ENCODE measurements at regions not wholly inside any gene's neighbourhood (a gene's known extent, or its start where the extent isn't known, plus 50 kb on each side); places are given as distances from the start of the nearest gene placed in this dataset.
"Not testable (repeated sequence)": the region's sequence is repeated elsewhere in the genome, so short reads cannot be mapped to it uniquely, and the experiment has no call there.

DNA sequence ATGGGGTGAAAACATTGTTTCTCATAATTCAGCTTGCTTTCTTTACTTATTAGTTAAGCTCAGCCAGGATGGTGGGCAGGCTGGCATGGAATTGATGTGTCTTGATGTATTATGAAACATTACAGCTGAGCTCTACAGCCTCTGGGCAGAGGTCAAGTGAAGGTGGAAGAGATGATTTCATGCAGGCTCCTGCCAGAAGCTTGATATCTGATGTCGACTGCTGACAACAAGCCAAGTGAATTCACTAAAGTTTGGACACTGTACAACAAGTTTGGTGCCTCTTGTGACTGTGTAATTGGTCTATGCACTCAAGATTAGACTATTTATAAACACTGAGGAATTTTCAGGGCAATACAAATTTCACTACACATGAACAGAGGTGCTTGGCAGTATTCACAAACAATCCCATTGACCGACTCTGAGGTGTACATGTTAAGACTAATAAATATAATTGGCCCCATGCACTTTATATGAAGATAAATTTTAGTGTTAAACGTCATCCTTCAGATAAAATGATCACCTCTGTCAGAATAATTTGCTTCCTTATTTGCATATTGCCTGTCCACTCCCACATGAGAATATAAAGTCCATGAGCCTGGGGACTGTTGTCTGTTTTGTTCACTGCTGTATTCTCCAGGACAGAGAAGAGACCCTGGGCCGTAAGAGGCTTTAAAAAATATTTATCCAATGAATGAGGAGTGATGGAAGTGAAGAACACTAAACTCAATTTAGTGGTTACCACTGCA lies 612.2 kb downstream of the IQCM start:
- ATAC-seq, result no peak

DNA sequence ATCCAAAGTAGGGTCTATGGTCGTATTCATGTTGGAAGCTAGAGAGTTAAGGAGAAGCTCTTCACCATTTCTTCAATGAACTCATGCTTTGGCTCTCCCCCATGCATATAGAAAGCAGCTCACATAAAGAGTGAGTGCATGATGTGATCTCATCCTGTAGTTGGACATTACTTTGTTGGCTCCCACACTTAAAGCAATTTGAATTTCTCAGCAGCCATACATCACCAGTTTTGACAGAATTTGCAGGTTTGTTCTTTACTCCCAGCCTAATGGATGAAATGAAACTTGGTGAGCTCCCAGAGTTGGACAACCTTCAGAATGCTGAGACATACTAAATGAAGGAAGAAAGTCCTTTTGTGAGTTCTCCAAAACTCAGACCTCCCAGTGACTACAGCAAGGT lies 613.5 kb downstream of the IQCM start:
- ATAC-seq, result no peak

DNA sequence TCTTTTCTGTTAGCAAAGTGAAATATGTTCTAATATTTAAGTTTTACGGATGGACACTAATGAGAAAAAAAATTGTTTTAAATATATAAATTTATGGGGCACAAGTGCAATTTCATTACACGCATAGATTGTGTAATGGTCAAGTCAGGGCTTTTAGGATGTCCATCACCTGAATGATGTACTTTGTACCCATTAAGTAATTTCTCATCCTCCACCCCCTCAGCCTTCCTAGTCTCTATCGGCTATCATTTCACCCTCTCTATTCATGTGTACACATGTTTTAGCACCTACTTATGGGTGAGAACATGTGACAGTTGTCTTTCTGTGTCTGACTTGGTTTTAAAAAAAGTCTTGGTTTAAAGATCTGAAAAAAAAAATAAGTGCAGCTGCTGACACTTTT lies 616.0 kb downstream of the IQCM start:
- ATAC-seq, result no peak

DNA sequence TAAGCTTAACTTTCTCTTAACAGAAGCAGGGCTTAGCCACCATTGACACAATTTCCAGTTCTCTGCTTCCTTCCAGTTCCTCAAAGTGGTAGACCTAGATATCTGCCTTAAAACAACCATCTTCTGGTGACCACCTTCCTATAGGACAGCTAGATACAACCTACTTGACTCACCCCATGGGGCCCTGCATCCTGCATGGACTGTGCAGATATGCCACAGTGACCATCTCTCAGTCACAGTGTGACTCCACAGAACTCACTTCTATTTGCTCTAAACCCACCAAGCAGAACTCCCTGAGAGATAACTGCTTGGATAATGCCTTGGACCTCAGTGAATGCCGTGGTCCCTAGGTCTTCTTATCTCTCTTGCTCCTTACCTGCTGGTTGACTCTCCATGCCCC lies 621.6 kb downstream of the IQCM start:
- ATAC-seq, result no peak

DNA sequence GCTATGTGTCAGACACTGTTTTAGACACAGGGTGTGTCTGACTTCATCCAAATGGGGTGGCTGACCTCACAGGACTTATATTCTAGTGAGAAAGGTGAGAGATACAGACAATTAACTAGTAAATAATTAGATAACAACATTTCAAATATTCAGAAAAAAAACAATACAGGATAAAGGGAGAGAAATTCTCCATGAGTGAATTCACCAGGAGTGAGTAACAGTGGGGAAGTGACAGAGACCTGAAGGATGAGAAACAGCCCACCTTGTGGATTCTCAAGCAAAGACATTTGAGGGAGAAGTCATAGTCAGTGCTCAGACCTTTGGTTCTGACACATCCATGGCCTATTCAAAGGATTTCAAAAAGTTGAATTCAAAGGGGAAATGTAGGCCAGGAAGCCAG lies 627.9 kb downstream of the IQCM start:
- ATAC-seq, result no peak

DNA sequence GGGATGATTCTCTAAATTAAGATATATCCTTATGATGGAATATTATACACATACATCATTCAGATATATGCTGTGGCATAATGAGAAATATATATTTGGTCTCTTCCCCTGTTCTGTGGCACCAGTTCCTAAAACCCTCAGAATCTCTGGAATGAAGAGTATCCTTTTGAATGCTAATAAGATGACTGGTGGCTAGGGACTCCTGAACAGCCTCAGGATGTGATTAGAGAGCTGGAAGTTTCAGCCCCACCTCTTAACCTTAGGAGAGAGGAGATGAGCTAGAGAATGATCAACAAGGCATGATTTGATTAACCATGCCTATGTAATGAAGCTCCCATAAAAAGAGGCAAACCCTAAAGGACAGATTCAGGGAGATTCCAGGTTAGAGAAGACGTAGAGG lies 632.0 kb downstream of the IQCM start:
- ATAC-seq, result no peak

DNA sequence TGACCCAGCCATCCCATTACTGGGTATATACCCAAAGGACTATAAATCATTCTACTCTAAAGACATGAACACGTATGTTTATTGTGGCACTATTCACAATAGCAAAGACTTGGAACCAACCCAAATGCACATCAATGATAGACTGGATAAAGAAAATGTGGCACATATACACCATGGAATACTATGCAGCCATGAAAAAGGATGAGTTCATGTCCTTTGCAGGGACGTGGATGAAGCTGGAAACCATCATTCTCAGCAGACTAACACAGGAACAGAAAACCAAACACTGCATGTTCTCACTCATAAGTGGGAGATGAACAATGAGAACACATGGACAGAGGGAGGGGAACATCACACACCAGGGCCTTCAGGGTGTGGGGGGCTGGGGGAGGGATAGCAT lies 634.2 kb downstream of the IQCM start:
- ATAC-seq, result not testable (repeated sequence)

DNA sequence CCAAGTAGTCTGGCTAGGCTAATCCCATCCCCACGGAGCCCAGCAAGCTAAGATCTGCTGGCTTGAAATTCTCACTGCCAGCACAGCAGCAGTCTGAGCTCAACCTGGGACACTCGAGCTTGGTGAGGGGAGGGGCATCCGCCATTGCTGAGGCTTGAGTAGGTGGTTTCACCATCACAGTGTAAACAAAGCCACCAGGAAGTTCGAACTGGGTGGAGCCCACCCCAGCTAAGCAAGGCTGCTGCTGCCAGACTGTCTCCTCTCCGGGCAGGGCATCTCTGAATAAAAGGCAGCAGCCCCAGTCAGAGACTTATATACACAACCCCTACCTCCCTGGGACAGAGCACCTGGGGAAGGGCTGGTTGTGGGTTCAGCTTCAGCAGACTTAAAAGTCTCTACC lies 639.6 kb downstream of the IQCM start:
- no peak for ATAC-seq

DNA sequence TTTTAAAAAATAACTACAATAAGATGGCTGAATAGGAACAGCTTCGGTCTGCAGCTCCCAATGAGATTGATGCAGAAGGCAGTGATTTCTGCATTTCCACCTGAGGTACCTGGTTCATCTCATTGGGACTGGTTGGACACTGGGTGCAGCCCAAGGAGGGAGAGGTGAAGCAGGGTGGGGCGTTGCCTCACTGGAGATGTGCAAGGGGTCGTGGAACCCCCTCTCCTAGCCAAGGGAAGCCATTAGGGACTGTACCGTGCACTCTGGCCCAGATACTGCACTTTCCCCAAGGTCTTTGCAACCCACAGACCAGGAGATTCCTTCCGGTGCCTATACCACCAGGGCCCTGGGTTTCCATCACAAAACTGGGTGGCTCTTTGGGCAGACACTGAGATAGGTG lies 640.1 kb downstream of the IQCM start:
- ATAC-seq, result no peak

DNA sequence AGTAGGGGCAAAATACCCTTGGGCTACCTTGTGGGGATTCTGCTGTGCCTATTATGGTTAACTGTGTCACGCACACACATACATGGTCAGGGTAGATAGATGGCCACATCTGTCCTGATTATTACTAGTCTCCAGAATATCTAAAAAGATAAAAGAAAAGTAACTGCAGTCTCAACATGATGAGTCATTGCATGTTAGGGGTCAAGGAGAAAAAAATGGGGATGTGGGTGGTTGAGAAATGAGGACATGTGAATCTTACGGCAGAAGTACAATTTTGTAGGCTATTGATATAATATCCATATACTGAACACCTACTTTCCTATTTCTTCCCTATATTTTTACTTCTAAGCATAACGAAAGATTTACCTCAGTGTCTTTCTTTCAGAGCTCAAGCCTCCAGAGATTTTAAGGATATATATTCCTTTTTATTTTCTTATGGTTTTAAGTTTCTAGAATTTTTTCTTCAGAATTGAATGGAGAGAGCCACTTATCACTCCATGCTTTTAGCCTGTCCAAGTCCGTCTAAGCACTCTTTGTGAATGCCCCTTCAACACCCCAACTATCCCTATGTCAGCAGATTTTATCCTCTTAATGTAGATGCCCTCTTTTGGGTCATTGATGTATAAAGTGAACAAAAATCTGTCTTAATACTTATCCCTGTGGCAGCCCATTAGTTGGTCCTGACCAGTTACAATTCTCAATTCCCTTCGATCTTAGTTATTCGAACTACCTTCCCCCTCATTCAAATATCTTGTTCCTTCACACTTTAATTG lies 642.2 kb downstream of the IQCM start:
- ATAC-seq, result no peak

DNA sequence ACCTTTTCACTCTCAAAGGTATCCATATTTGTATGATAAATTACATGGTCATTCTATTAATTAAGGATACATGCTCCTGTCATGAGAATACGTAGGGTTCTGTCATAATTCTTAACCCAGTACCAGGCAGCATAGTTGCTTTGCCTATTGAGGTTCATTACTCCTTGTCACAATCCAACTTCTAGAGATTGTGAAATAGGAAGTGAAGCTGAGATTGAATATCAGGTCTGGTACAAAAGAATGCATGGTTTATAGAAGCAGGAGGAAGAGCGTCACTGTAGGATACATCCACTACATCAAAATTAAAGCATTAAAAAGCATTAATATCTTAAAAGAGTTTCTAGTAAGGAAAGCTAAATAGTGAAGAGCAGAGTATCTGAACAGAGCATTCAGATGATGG lies 647.0 kb downstream of the IQCM start:
- ATAC-seq, result no peak

DNA sequence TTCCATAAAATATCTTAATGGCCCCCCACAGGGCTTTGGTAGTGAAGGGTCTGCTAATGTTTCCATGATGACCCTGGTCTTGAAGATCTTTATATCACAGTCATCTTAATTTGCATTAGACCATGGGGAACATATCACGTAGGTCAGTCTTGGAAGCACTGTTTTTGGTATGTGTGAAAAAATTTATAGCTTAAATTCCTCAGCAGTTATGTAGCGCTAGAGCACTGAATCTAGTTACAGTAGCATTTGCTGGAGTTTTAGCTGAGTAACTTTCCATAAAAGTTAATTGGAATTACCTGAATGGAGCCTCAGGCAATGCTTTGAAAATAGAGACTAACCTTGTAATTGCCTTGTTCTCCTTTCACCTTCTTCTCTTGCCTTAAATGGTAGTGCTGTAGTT lies 648.8 kb downstream of the IQCM start:
- ATAC-seq, result no peak

DNA sequence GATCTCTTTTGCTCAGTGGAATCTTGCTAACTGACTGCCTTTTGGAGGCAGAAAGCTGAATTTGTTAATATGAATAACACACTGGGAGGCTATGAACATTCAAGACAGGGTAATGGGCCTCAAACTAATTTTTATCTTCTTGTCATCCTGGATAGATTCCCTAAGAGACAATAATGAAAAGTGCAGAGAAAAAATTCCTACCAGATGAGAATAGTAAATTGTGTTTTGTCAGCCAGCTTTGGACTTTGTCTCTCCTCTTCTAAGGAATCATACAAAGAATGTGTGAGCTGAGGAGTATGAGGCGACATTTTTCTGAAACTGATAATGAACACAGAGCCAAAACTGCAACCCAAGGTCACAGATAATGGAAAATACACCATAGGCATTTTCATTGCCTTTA lies 649.3 kb downstream of the IQCM start:
- no peak for ATAC-seq

DNA sequence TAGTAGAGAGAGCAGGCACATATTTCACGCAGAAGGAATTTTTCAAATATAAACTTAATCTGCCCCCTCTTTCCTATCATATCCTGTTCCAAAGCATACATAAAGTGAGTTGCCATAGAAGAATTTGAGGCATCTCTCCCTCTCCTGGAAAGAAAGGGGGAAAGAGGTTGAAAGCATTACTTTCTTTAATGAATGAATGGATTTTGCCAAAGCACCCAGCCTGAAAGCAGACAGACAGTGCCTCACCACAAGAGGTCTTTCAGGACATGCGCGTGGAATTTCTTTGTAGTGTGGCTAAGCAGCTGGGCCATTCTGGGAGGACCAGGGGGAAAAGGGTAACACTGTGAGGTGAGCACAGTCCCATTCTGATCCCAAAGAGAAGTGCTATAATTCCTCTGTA lies 651.4 kb downstream of the IQCM start:
- ATAC-seq, result no peak

DNA sequence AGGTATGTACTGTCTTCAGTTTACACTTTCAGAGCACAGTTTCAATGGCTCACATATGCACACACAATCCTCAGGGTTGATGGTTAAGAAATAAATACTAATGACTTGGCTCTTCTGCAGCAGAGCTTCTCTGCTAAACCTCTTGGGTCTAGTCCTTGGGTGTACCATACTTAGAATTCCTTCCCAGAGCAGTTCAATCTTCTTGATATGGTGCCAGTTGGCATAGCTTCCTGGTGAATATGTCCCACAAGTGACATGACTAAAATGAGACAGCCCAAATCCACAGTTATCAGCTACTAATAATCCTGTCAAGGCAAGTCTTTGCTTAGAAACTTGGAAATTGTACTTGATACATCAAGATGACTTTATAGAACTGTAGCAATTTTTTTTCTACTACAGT lies 654.4 kb downstream of the IQCM start:
- no peak for ATAC-seq

DNA sequence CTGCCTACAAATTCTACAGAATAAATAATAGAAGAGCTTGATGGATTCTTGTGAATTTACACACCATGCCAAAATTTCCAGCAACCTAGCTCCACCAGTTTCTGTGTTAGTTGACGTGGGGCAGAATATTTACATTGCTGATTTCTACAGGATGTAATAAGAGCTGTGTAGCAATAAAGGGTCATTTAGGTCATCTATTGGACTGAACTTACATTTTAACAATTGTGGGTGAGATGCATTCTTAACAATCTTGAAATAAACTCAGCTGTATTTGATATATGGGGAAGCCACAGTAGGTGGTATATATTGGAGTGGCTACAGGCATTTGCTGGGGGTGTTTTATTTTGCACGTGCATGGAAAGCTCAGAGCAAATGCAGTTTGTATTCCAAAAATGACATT lies 655.3 kb downstream of the IQCM start:
- no peak for ATAC-seq

DNA sequence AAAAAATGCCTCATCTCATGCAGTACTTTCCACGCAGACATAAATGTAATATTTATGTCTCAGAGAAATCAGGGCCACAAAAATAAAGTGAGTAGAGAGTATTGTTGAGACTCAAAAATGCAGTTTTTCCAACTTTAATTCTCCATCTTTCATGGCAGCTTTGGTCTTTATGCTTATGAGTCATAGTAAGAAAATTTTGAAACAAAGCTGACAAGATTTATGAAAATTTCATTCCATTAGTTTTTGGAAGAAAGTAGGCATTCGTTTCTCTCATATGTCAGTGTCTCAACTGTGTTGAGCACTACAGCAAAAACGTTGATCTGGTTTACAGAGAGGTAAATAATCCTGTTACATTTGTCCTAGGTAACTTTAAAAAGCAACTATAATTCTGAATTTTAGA lies 656.8 kb downstream of the IQCM start:
- no peak for ATAC-seq

DNA sequence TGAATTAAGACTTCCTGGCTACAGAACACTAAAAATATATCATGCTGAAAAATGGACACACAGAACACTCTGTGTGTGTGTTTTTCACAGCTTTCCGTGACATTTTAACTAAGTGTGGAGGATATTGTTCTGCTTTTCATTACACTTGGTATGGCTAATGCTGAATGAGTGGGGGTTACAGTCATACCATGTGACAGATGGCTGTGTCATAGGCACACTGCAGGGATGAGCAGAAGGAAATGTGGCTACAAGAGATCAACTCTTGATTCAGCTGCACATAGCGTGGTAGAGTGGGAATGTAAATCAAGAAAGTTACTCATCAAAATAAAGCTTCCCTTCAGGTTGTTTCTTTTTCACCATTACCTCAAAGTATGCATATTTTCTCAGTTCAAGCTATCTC lies 669.8 kb downstream of the IQCM start:
- ATAC-seq, result peak; percentile 47

DNA sequence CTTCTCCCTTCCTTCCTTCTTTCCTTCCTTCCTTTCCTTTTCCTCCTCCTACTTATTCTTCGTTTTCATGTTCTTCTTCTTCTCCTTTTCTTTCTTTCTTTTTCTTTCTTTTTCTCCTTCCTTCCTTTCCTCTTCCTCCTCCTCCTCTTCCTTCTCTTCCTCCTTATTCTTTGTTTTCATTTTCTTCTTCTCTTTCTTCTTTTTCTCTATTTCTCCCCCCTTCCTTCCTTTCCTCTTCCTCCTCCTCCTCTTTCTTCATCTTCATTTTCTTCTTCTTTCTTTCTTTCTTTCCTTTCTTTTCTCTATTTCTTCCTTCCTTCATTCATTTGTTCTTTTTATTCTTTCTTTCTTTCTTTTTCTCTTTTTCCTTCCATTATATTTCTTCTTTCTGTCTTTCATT lies 671.6 kb downstream of the IQCM start:
- ATAC-seq, result no peak

DNA sequence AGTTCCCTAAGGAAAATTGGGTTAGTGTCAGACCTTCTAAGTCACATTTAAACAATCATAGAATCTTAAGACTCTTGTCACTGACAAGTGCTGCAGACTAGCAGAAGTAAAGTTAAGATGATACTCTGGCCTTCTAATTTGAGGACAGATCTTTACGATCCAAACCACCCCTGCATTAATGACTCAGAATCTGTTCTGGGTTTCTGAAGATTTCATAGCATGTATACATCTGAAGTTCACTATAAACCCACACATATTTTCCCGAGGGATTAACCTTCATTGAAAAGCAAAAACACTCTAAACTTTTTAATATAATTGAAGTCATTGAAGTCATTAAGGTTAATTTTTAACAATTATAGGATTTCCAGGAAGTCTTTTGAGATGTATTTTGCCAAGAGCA lies 674.3 kb downstream of the IQCM start:
- no peak for ATAC-seq

DNA sequence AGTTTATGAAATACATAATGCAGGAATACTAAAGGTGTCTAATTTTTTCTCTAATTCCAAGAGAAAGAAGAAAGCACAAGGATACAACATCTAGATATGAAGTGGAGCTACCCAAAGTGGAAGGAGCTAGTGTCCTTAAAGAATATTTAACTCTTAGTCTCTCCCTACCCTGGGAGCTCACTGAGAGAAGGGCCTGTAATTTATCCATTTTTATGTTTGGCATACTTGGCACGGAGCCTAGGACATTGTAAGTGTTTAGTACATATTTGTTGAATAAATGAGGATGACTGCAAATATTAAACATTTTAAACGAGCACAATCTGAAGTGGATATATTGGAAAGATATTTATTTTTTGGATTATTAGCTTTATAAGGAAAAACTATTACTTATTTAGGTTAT lies 674.8 kb downstream of the IQCM start:
- ATAC-seq, result no peak

DNA sequence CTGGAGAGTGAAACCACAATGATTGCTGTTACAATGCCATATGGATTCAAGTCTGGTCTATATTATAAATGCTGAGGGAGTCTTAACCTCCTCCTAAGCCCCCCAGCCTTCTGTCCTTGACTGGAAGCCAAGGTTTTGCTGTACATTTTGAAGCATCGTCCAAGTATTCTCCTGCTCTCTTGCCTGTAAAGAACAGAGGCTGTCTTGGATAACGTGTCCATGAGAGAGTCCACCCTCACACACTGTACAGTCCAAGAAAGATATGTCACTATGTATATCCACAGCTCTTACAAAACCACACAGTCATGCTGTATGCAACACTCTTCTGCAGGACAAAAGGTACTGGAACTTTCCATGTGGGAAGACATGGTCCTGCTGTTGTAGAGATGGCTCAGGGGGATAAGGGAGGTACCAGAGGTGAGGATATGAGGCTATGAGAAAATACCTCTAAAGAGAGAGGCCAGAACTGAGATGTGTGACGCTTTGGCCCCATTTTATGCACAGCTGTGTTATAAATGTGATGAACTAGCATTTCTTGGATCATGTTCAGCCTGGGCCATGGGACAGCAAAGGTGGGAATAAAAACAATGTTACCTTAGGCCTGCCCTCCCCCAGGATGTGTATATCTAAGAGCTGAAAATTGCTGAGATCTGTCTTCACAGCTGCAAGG lies 678.6 kb downstream of the IQCM start:
- no peak for ATAC-seq

DNA sequence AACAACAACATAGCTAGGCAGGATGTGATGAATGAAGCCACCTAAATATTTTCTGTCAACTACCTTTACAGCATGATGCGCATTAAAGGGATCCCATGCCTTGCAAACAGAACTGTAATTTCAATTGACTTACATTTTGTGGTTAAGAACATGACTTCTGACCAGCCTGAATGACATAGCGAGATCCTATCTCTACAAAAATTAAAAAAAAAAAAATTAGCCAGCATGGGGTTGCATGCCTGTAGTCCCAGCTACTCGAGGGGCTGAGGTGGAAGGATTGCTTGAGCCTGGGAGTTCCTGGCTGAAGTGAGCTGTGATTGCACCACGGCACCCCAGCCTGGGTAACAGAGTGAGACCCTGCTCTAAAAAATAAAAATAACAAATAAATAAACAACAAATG lies 680.6 kb downstream of the IQCM start:
- no peak for ATAC-seq

DNA sequence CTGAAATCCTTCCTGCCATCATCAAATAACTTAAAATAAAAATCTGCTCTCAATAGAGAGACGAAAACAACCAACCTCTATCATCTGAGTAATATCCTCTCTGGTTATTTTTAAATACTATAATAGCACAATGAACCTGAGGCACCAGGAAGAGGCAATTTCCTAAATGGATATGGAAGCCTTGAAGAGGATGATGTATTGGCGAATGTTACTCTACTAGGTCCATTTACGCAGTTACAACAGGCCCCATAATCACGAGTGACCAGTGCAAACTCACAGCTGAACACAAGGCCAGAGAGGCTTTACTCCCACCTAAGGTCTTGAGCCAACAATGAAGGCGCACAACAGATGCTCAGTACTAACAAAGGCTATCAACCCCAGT lies 678.8 kb upstream of the NR3C2 start:
- no peak for ATAC-seq

Measured in esophagus mucosa (tissue), 1 donor.